Right lobe of liver (tissue), 6 donors: ENCODE measurements at regions not wholly inside any gene's neighbourhood (a gene's known extent, or its start where the extent isn't known, plus 50 kb on each side); places are given as distances from the start of the nearest gene placed in this dataset.

Source experiments
- ATAC-seq, 4 donors: fragments of 200-7000 bp; cut with Tn5 transposase; one replicate each; pipeline ENCODE4 v1.9.1; 2020; ENCODE audit warnings: mild to moderate bottlenecking in 4 of 4, moderate library complexity in 4 of 4
- DNase-seq, 3 donors: peaks; one replicate each; pipeline ENCODE4 v3.0.0-alpha.2; 2020
- H3K27ac ChIP-seq, 3 donors: fragments of 200-600 bp; one replicate each; pipeline ENCODE4 v1.8.0; 2022
- H3K27me3 ChIP-seq, 2 donors: fragments of 200-600 bp; one replicate each; pipeline ENCODE4 v1.8.0; 2022
- H3K36me3 ChIP-seq, 4 donors: fragments of 200-600 bp; sonication (generic) in 1 of 4; one replicate each; pipeline versions ENCODE4 v1.5.1 to v1.8.0; 2017 to 2022; ENCODE audit warnings: control low read depth in 1 of 4
- H3K4me1 ChIP-seq, 4 donors: fragments of 200-600 bp; sonication (generic) in 1 of 4; one replicate each; pipeline versions ENCODE4 v1.5.1 to v1.8.0; 2017 to 2022; ENCODE audit warnings: control low read depth in 1 of 4
- H3K4me3 ChIP-seq, 3 donors: fragments of 200-600 bp; one replicate each; pipeline ENCODE4 v1.8.0; 2022
- H3K9me3 ChIP-seq, 4 donors: fragments of 200-600 bp; sonication (generic) in 1 of 4; one replicate each; pipeline versions ENCODE4 v1.5.1 to v1.8.0; 2017 to 2022; ENCODE audit warnings: control low read depth in 1 of 4
- POLR2A ChIP-seq: fragments of 450-650 bp; IDR thresholded peaks from one replicate; pipeline ENCODE4 v1.6.1; 2017; ENCODE audit warnings: antibody characterized with exemption, mild to moderate bottlenecking
- WGBS: methylation state at CpG from one replicate; pipeline ENCODE4 v1.1.6; 2018; ENCODE audit warnings: low coverage, low lambda C conversion rate; ENCODE audit not compliant: insufficient coverage; ENCODE audit errors: missing lambda C conversion rate; 5-methylcytosine and 5-hydroxymethylcytosine counted together
- intact Hi-C, 2 donors: fragments of 100-400 bp; cut with DNase I; formaldehyde crosslinking; loops; one replicate each; pipeline versions ENCODE4 v1.11.2 to v1.14.1; 2022
- TF ChIP-seq, protein P1 (sequence below), 4 donors: fragments of 200-600 bp in 3 of 4; fragments of 450-650 bp in 1 of 4; IDR thresholded peaks; one replicate each; pipeline versions ENCODE4 v1.5.1 to v1.8.0; 2016 to 2022; ENCODE audit warnings: antibody characterized with exemption in 4 of 4, mild to moderate bottlenecking in 2 of 4
- donor health status: DM: no; HTN: yes; CAD: no.
- donor health status: DM: no; HTN: no; CAD: no.
- donor health status: DM: no; HTN: no; CAD: no.
- donor health status: DM: no; HTN: yes; CAD: no.
- donor health status: DM: no; HTN: yes; CAD: no.

DNA sequence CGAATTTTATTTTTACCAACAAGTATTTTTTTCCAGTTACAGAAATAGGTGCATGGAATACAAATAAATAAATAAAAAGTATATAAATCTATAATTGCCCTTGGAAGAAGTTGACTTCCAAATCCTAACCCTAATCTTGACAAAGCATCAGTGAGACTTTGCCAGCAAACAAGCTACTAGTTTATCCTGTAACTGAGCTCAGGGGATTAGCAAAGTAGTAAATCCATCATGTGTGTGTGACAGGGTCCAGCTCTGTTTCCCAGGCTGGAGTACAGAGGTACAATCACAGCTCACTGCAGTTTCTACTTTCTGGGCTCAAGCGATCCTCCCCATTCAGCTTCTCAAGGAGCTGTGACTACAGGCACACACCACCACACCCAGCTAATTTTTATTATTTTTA, 948.0 kb upstream of the CNTNAP5 start:
- Histone ChIP-seq H3K27me3 (no peaks in the 10 kb centered on the region), H3K9me3 (no peaks in the 10 kb centered on the region), H3K27ac (no peak overlapping the region), H3K4me3 (no peak overlapping the region), H3K4me1 (no peaks in the 10 kb centered on the region), H3K36me3 (no peaks in the 10 kb centered on the region)
- intact Hi-C loops = no loop called here
- WGBS = 49% methylated on average over 2 of the region's 2 CpGs
- TF ChIP-seq POLR2A = no peak
- TF ChIP-seq, protein P1, sequence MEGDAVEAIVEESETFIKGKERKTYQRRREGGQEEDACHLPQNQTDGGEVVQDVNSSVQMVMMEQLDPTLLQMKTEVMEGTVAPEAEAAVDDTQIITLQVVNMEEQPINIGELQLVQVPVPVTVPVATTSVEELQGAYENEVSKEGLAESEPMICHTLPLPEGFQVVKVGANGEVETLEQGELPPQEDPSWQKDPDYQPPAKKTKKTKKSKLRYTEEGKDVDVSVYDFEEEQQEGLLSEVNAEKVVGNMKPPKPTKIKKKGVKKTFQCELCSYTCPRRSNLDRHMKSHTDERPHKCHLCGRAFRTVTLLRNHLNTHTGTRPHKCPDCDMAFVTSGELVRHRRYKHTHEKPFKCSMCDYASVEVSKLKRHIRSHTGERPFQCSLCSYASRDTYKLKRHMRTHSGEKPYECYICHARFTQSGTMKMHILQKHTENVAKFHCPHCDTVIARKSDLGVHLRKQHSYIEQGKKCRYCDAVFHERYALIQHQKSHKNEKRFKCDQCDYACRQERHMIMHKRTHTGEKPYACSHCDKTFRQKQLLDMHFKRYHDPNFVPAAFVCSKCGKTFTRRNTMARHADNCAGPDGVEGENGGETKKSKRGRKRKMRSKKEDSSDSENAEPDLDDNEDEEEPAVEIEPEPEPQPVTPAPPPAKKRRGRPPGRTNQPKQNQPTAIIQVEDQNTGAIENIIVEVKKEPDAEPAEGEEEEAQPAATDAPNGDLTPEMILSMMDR (IDR thresholded peaks at IDR 0.05) = no peak
- no peak for DNase-seq
- no peak for ATAC-seq

DNA sequence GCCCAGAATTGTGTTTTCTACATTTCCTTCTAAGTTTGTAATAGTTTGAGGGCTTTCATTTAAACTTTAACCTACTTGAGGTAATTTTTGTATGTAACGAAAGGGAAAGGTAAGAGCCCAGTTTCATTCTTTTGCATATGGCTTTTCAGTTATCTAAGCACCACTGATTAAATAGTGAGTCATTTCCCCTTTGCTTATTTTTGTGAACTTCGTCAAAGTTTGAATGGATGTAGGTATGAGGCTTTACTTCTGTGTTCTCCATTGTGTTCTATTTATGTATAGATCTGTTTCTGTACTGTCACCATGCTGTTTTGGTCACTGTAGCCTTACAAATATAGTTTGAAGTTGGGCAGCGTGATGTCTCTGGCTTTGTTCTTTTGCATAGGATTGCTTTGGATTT, 944.8 kb upstream of the CNTNAP5 start:
- Histone ChIP-seq H3K27me3 (no peaks in the 10 kb centered on the region), H3K9me3 (no peaks in the 10 kb centered on the region), H3K27ac (no peak overlapping the region), H3K4me1 (no peaks in the 10 kb centered on the region), H3K4me3 (no peak overlapping the region), H3K36me3 (no peaks in the 10 kb centered on the region)
- intact Hi-C loops = no loop called here
- TF ChIP-seq, protein P1 (IDR thresholded peaks at IDR 0.05) = no peak
- TF ChIP-seq POLR2A = no peak
- ATAC-seq (no peak), DNase-seq (no peak)
- WGBS = 34% methylated on average over 3 of the region's 3 CpGs

DNA sequence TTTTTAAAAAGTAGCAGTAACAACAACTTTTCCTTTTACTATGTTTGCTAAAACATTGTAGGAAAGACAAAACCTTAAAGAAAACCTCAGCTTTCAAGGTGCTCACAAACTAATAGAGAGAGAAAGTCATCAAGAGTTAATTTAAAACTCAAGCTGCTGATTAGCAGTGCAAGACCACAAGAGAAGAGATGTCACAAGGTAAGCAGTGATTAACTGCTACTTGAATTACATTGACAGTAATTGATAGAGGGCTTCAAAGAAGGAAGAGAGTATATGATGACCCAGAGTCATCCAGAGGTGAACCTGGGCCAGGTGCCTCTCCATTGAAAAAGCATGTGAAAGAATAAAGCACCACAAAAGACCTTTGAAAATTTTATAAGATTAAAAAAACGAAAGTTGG, 939.6 kb upstream of the CNTNAP5 start:
- H3K9me3 ChIP-seq = no peaks in the 10 kb centered on the region
- H3K36me3 ChIP-seq = no peaks in the 10 kb centered on the region
- DNase-seq (no peak), ATAC-seq (no peak)
- TF ChIP-seq, protein P1 (IDR thresholded peaks at IDR 0.05) = no peak
- TF ChIP-seq POLR2A = no peak
- H3K27me3 ChIP-seq = no peaks in the 10 kb centered on the region
- 21% methylated on average over 1 of the region's 1 CpG for WGBS
- no peak overlapping the region for H3K4me3 ChIP-seq
- intact Hi-C loops = no loop called here
- H3K27ac ChIP-seq = no peak overlapping the region
- no peaks in the 10 kb centered on the region for H3K4me1 ChIP-seq

DNA sequence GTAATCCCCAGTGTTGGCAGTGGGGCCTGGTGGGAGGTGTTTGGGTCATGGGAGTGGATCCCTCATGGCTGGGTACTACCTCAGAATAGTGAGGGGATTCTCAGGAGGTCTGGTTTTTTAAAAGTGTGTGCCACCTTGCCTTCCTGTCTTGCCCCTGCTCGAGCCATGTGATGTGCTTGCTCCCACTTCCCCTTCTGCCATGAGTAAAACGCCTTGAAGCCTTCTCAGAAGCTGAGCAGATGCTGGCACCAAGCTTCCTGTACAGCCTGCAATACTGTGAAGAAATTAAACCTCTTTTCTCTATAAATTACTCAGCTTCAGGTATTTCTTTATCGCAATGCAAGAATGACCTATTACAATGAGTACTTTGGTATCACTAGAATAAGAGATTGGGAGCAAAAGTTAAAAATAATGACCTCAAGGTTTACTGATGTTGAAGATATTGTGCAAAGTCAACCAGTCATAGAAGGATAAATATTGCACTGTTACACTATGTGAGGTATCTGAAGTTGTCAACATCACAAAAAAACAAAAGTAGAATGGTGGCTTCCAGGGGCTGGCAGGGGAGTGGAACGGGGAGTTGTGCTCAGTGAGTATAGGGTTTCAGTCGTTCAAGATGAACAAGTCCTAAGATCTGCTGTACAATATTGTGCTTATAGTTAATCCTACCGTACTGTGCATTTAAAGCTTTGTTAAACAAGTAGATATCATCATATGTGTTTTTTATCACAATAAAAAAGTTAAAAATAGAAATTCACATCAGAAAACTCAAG, 938.3 kb upstream of the CNTNAP5 start:
- no peak for DNase-seq
- 33% methylated on average over 6 of the region's 6 CpGs for WGBS
- Histone ChIP-seq H3K4me1 (no peaks in the 10 kb centered on the region), H3K36me3 (no peaks in the 10 kb centered on the region), H3K4me3 (no peak overlapping the region), H3K27ac (no peak overlapping the region), H3K27me3 (no peaks in the 10 kb centered on the region), H3K9me3 (no peaks in the 10 kb centered on the region)
- no peak for TF ChIP-seq POLR2A
- TF ChIP-seq, protein P1 (IDR thresholded peaks at IDR 0.05) = no peak
- intact Hi-C loops = no loop called here
- no peak for ATAC-seq

DNA sequence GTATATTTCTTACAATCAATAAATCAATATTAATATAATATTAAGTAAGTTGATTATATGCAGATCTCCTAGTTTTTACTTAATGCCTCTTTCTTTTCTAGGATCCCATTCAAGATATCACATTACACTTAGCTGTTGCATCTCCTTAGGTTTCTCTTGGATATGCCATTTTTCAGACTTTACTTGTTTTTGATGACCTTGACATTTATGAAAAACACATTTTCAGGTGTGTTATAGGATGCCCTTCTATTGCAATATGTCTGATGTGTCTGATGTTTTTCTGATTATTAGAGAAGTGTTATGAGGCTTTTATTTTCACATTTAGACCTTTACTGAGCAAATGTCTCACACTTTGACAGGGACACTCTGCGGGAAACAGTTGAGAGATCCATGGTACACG, 933.6 kb upstream of the CNTNAP5 start:
- WGBS = 82% methylated on average over 2 of the region's 2 CpGs

More for the DNA sequence above, 933.6 kb upstream of the CNTNAP5 start:
- no peak for ATAC-seq
- H3K4me1 ChIP-seq = no peaks in the 10 kb centered on the region
- DNase-seq = no peak
- no peaks in the 10 kb centered on the region for H3K36me3 ChIP-seq
- TF ChIP-seq, protein P1 (IDR thresholded peaks at IDR 0.05) = no peak
- no peak for TF ChIP-seq POLR2A
- H3K9me3 ChIP-seq = no peaks in the 10 kb centered on the region
- no peaks in the 10 kb centered on the region for H3K27me3 ChIP-seq
- no peak overlapping the region for H3K27ac ChIP-seq
- no peak overlapping the region for H3K4me3 ChIP-seq
- intact Hi-C loops = no loop called here
